GM23248 (cell line): ENCODE measurements at regions not wholly inside any gene's neighbourhood (a gene's known extent, or its start where the extent isn't known, plus 50 kb on each side); places are given as distances from the start of the nearest gene placed in this dataset.

Experiments used
- EZH2 ChIP-seq: fragments of 200-600 bp; sonication (generic); IDR thresholded peaks from 2 replicates; pipeline ENCODE4 v1.6.1; 2018; ENCODE audit warnings: antibody characterized with exemption, mild to moderate bottlenecking; ENCODE audit not compliant: insufficient read depth, poor library complexity, severe bottlenecking
- EZH2phosphoT487 ChIP-seq: fragments of 200-600 bp; sonication (generic); IDR thresholded peaks from 2 replicates; pipeline ENCODE4 v1.6.1; 2018; ENCODE audit warnings: antibody characterized with exemption, moderate library complexity, mild to moderate bottlenecking, low read depth; ENCODE audit not compliant: insufficient read depth

DNA sequence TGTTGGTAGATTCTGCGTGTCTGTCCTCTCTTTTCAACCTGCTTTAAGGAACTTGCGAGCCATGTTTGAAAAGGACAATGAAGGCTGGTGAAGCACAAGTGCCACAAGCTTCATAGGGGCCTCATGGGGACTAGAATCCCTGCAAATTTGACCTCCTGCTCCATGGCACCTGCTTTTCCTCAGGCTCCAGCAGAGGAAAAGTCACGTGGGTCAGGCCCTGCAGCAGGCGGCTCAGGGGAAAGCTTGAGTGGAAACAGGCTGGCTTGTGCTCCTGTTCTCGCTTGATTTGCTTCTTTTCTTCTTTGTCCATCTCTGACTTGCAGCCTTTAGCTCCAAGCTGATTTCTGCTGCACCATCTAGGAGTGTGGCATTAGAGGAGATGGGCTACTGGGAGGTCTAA lies 187.6 kb upstream of the MAST4 start:
- no peak for TF ChIP-seq EZH2phosphoT487
- no peak for TF ChIP-seq EZH2
